G401.6 (cell line): ENCODE measurements at regions not wholly inside any gene's neighbourhood (a gene's known extent, or its start where the extent isn't known, plus 50 kb on each side); places are given as distances from the start of the nearest gene placed in this dataset.

Experiments used
- FAIRE-seq: peaks from 2 replicates; lab custom pipeline; 2012; peaks lifted over from hg19 to GRCh38; lab: Jason Lieb, UNC

GRCh38 chr12:91387461-91388134 lies 205.0 kb upstream of the DCN start:
- FAIRE-seq, result no peak

GRCh38 chr12:91384806-91385205 lies 202.2 kb upstream of the DCN start:
- no peak for FAIRE-seq

GRCh38 chr12:91384366-91384765 lies 201.7 kb upstream of the DCN start:
- no peak for FAIRE-seq

GRCh38 chr12:91383099-91383498 lies 200.5 kb upstream of the DCN start:
- no peak for FAIRE-seq

- FAIRE-seq, result peak; percentile 19
Measured at GRCh38 chr12:91382081-91382543, 199.5 kb upstream of the DCN start.

- FAIRE-seq, result no peak
Measured at GRCh38 chr12:91381309-91381804, 198.7 kb upstream of the DCN start.

GRCh38 chr12:91380631-91381030 lies 198.0 kb upstream of the DCN start:
- no peak for FAIRE-seq

GRCh38 chr12:91379051-91379775 lies 196.6 kb upstream of the DCN start:
- no peak for FAIRE-seq

- FAIRE-seq, result no peak
Measured at GRCh38 chr12:91377436-91377835, 194.8 kb upstream of the DCN start.

- no peak for FAIRE-seq
Measured at GRCh38 chr12:91373086-91373485, 190.5 kb upstream of the DCN start.

GRCh38 chr12:91370086-91370868 lies 187.7 kb upstream of the DCN start:
- no peak for FAIRE-seq

- FAIRE-seq, result no peak
Measured at GRCh38 chr12:91368613-91369012, 186.0 kb upstream of the DCN start.

- FAIRE-seq, result no peak
Measured at GRCh38 chr12:91367234-91367849, 184.7 kb upstream of the DCN start.

GRCh38 chr12:91364471-91365184 lies 182.0 kb upstream of the DCN start:
- no peak for FAIRE-seq

- FAIRE-seq, result peak; percentile 92
Measured at GRCh38 chr12:91361864-91362263, 179.2 kb upstream of the DCN start.

GRCh38 chr12:91357381-91357780 lies 174.8 kb upstream of the DCN start:
- no peak for FAIRE-seq

GRCh38 chr12:91356405-91356804 lies 173.8 kb upstream of the DCN start:
- FAIRE-seq, result no peak

GRCh38 chr12:91355150-91356006 lies 172.8 kb upstream of the DCN start:
- no peak for FAIRE-seq

GRCh38 chr12:91353266-91353665 lies 170.6 kb upstream of the DCN start:
- no peak for FAIRE-seq

GRCh38 chr12:91349476-91349875 lies 166.9 kb upstream of the DCN start:
- no peak for FAIRE-seq
